IPS-15b (cell line): ENCODE measurements at regions not wholly inside any gene's neighbourhood (a gene's known extent, or its start where the extent isn't known, plus 50 kb on each side); places are given as distances from the start of the nearest gene placed in this dataset.

ENCODE experiments used
- H3K27me3 ChIP-seq: one replicate; pipeline ENCODE4 v1.6.1; 2013; ENCODE audit warnings: low read length; ENCODE audit not compliant: control insufficient read depth, insufficient read depth
- H3K36me3 ChIP-seq: one replicate; pipeline ENCODE4 v1.6.1; 2013; ENCODE audit warnings: low read length; ENCODE audit not compliant: control insufficient read depth, insufficient read depth
- H3K4me1 ChIP-seq: one replicate; pipeline ENCODE4 v1.6.1; 2013; ENCODE audit warnings: mild to moderate bottlenecking, low read length; ENCODE audit not compliant: control insufficient read depth, insufficient read depth
- H3K4me3 ChIP-seq: one replicate; pipeline ENCODE4 v1.5.1; 2013; ENCODE audit warnings: low read depth, low read length
- H3K9ac ChIP-seq: one replicate; pipeline ENCODE4 v1.6.1; 2013; ENCODE audit warnings: low read depth, mild to moderate bottlenecking, low read length
- H3K9me3 ChIP-seq: one replicate; pipeline ENCODE4 v1.6.1; 2013; ENCODE audit warnings: mild to moderate bottlenecking, low read length; ENCODE audit not compliant: control insufficient read depth, insufficient read depth

DNA sequence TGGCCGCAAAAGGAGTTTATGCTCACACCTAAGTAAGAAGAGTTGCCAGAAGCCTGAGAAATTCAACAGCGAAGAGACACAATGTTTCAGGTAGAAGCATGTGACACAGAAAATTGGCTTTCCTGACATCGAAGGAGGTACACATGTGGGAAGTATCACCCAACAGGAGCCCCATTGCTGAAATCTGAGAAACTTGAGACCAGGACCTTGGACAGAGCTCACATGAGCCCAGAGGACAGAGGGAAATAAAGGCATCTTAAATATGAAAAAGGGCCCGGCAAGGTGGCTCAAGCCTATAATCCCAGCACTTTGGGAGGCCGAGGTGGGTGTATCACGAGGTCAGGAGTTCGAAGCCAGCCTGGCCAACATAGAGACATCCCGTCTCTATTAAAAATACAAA, 304.1 kb upstream of the C16orf82 start:
- no peaks in the 10 kb centered on the region for H3K4me1 ChIP-seq
- no peaks in the 10 kb centered on the region for H3K36me3 ChIP-seq
- no peaks in the 10 kb centered on the region for H3K27me3 ChIP-seq
- no peaks in the 10 kb centered on the region for H3K9me3 ChIP-seq
- no peak overlapping the region for H3K4me3 ChIP-seq
- H3K9ac ChIP-seq: no peak overlapping the region

DNA sequence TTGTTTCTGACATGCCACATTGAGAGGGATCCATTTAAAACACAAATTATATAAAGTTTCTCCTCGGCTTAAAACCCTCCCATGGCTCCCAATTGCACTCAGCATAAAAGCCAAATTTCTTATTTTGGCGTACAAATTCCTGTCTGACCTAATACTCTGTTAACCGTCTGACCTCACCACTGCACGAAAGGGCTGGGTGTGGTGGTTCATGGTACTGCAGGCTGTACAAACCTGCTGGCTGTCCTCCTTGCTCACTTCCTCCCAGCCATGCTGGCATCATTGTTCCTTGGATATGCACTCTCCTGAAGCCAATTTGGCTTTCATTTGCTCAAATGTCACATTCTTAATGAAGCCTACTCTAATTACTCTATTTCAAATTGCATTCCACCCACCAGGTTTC, 301.6 kb upstream of the C16orf82 start:
- peaks cover 4% of the 10 kb centered on the region for H3K27me3 ChIP-seq
- H3K36me3 ChIP-seq: no peaks in the 10 kb centered on the region
- H3K9me3 ChIP-seq: no peaks in the 10 kb centered on the region
- H3K4me3 ChIP-seq: no peak overlapping the region
- H3K9ac ChIP-seq: no peak overlapping the region
- no peaks in the 10 kb centered on the region for H3K4me1 ChIP-seq

DNA sequence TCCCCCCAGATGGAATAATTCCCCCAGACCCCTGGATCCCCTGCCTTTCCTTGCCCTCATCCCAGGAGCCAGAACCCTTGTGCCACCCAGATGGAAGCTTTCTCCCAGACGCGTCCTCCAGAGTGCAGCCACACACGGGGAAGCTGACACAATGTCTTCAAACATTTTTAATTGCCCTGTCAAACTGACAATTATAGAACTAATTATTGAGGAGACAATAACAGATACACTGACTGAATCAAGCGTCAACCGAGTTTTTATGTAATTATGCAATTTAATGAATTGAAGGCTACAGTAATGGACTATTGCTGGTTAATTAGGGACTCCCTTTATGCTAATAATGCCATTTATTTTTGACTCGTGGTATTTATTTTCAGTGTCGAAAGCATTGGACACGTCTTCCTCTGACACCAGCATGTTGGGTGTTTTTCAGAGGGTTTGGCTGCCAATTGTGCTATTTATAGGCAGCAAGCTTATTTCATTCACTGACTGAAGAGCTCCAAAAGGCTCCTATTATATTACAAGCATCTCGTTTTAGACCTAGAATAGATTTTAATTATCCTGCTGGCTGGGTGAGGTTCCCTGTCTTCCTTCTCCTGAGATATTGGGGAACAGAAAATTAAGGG, 298.2 kb upstream of the C16orf82 start:
- Histone ChIP-seq H3K4me3 (no peak overlapping the region), H3K36me3 (no peaks in the 10 kb centered on the region), H3K9me3 (no peaks in the 10 kb centered on the region), H3K4me1 (no peaks in the 10 kb centered on the region), H3K9ac (no peak overlapping the region), H3K27me3 (peaks cover 9% of the 10 kb centered on the region)

DNA sequence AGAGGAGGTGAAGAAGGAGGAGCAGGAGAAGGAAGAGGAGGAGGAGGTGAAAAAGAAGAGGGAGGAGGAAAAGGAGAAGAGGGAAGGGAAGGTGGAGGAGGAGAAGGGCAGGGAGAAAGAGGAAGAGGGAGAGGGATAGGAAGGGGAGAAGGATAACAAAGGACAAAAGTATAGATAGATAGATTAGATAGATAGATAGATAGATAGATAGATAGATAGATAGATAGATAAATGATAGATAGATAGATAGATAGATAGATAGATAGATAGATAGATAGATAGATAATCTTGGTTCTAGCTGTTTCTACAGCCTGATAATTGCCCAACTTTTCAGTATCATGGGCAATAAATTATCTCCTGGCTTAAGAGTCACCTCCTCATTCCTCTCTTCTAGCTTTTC, 296.2 kb upstream of the C16orf82 start:
- no peaks in the 10 kb centered on the region for H3K9me3 ChIP-seq
- H3K36me3 ChIP-seq: no peaks in the 10 kb centered on the region
- H3K27me3 ChIP-seq: peaks cover 9% of the 10 kb centered on the region
- H3K4me1 ChIP-seq: no peaks in the 10 kb centered on the region
- no peak overlapping the region for H3K9ac ChIP-seq
- no peak overlapping the region for H3K4me3 ChIP-seq

GRCh38 chr16:26772503-26772902, 294.2 kb upstream of the C16orf82 start:
- H3K9ac ChIP-seq: no peak overlapping the region
- H3K4me3 ChIP-seq: no peak overlapping the region
- H3K36me3 ChIP-seq: no peaks in the 10 kb centered on the region
- no peaks in the 10 kb centered on the region for H3K9me3 ChIP-seq
- peaks cover 9% of the 10 kb centered on the region for H3K27me3 ChIP-seq
- no peaks in the 10 kb centered on the region for H3K4me1 ChIP-seq

DNA sequence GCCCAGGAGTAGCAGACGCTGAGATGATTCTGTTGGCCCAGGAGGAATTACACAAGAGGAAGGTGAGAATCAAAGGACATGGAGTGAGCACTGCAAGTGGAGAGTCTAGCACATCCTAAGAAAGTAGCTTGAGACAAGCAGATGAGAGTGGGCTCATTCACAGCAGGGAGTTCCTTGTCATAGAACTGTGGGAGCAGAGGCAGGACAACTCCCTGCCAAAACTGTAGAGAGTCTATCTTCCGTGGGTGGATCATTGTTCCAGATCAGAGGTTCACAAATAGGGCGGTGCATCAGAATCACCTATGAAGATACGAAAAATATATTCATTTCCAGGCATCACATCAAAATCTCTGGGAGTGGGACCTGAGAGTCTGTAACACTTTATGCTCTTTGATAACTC, 288.9 kb upstream of the C16orf82 start:
- Histone ChIP-seq H3K9ac (no peak overlapping the region), H3K9me3 (no peaks in the 10 kb centered on the region), H3K4me3 (no peak overlapping the region), H3K27me3 (no peaks in the 10 kb centered on the region), H3K4me1 (no peaks in the 10 kb centered on the region), H3K36me3 (no peaks in the 10 kb centered on the region)

GRCh38 chr16:26787924-26788323, 278.8 kb upstream of the C16orf82 start:
- H3K27me3 ChIP-seq: no peaks in the 10 kb centered on the region
- no peaks in the 10 kb centered on the region for H3K36me3 ChIP-seq
- H3K4me3 ChIP-seq: no peak overlapping the region
- no peak overlapping the region for H3K9ac ChIP-seq
- no peaks in the 10 kb centered on the region for H3K4me1 ChIP-seq
- no peaks in the 10 kb centered on the region for H3K9me3 ChIP-seq

- Histone ChIP-seq H3K4me3 (no peak overlapping the region), H3K27me3 (no peaks in the 10 kb centered on the region), H3K36me3 (no peaks in the 10 kb centered on the region), H3K9ac (no peak overlapping the region), H3K9me3 (no peaks in the 10 kb centered on the region), H3K4me1 (no peaks in the 10 kb centered on the region)
Measured at GRCh38 chr16:26791169-26791568, 275.6 kb upstream of the C16orf82 start.

DNA sequence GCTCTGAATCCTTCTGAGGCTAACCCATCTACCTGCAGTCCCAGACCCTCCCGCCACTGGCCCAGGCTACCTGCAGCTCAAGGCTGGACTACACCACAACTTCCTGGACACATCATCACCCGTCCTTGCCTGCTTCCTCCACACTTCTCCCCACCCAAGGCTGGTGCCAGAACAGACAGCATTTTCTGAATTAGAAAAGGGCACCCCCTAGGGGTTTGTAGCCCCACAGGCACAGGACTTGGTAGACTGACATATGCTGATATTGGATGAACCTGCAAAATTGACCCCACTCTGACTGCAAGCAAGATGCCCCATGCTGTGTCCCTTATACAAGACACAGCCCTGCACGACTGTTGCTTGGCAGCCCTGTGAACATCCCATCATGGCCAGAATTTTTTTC, 271.5 kb upstream of the C16orf82 start:
- Histone ChIP-seq H3K36me3 (no peaks in the 10 kb centered on the region), H3K4me1 (no peaks in the 10 kb centered on the region), H3K9ac (no peak overlapping the region), H3K9me3 (no peaks in the 10 kb centered on the region), H3K4me3 (no peak overlapping the region), H3K27me3 (no peaks in the 10 kb centered on the region)

- Histone ChIP-seq H3K4me1 (no peaks in the 10 kb centered on the region), H3K4me3 (no peak overlapping the region), H3K36me3 (no peaks in the 10 kb centered on the region), H3K9ac (no peak overlapping the region), H3K27me3 (no peaks in the 10 kb centered on the region), H3K9me3 (no peaks in the 10 kb centered on the region)
Measured at GRCh38 chr16:26801628-26802027, 265.1 kb upstream of the C16orf82 start.

GRCh38 chr16:26802440-26802839, 264.3 kb upstream of the C16orf82 start:
- no peaks in the 10 kb centered on the region for H3K36me3 ChIP-seq
- no peaks in the 10 kb centered on the region for H3K9me3 ChIP-seq
- H3K4me3 ChIP-seq: no peak overlapping the region
- H3K4me1 ChIP-seq: no peaks in the 10 kb centered on the region
- no peaks in the 10 kb centered on the region for H3K27me3 ChIP-seq
- no peak overlapping the region for H3K9ac ChIP-seq

GRCh38 chr16:26802965-26803364, 263.8 kb upstream of the C16orf82 start:
- Histone ChIP-seq H3K4me3 (no peak overlapping the region), H3K4me1 (no peaks in the 10 kb centered on the region), H3K9ac (no peak overlapping the region), H3K9me3 (no peaks in the 10 kb centered on the region), H3K27me3 (no peaks in the 10 kb centered on the region), H3K36me3 (no peaks in the 10 kb centered on the region)
